ENCODE measurements at regions not wholly inside any gene's neighbourhood (a gene's known extent, or its start where the extent isn't known, plus 50 kb on each side); places are given as distances from the start of the nearest gene placed in this dataset.

DNA sequence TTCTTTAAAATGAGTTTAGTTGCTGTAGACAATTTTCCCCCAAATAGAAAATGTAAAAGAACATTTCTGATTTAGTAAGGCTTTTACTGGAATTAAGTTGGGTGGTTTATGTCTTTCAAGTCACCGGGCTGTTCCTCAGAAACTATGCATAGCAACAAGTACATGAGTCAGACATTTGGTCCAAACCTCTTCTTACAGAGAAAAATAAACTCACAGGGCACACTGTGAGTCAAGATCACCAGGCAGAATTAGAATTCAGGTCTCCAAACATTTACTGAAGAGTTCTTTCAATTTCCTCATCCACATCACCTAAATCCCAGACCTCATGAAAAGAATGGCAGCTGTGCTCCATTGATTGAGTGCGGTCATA, 476.1 kb upstream of the SOX5 start:
- TF ChIP-seq, protein P1, sequence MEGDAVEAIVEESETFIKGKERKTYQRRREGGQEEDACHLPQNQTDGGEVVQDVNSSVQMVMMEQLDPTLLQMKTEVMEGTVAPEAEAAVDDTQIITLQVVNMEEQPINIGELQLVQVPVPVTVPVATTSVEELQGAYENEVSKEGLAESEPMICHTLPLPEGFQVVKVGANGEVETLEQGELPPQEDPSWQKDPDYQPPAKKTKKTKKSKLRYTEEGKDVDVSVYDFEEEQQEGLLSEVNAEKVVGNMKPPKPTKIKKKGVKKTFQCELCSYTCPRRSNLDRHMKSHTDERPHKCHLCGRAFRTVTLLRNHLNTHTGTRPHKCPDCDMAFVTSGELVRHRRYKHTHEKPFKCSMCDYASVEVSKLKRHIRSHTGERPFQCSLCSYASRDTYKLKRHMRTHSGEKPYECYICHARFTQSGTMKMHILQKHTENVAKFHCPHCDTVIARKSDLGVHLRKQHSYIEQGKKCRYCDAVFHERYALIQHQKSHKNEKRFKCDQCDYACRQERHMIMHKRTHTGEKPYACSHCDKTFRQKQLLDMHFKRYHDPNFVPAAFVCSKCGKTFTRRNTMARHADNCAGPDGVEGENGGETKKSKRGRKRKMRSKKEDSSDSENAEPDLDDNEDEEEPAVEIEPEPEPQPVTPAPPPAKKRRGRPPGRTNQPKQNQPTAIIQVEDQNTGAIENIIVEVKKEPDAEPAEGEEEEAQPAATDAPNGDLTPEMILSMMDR (IDR thresholded peaks at IDR 0.05; ENCODE audit: low read depth, low read length) = no peak
- no peak for TF ChIP-seq EZH2phosphoT487 (IDR thresholded peaks at IDR 0.05; ENCODE audit: low read depth)

Measured in OCI-LY3 (cell line).